GM23338 (cell line): ENCODE measurements at regions not wholly inside any gene's neighbourhood (a gene's known extent, or its start where the extent isn't known, plus 50 kb on each side); places are given as distances from the start of the nearest gene placed in this dataset.
A peak's percentile ranks its signal among the peaks of the same experiment; 100 is the strongest.

Experiments
- ATAC-seq: fragments of 200-7000 bp; cut with Tn5 transposase; 3 replicates; pipeline ENCODE4 v1.9.1; 2020
- DNase-seq: peaks from one replicate; pipeline ENCODE4 v3.0.0-alpha.2; 2015; ENCODE audit warnings: low spot score
- H2AFZ ChIP-seq: fragments of 200-600 bp; sonication (generic); 2 replicates; pipeline ENCODE4 v1.8.0; 2016; ENCODE audit warnings: antibody characterized with exemption, mild to moderate bottlenecking, moderate library complexity
- H3F3A ChIP-seq: fragments of 200-600 bp; sonication (generic); replicated peaks from 2 replicates; pipeline ENCODE4 v1.8.0; 2017; ENCODE audit warnings: antibody characterized with exemption, mixed run types, low read depth
- H3K27ac ChIP-seq: fragments of 200-600 bp; sonication (generic); 2 replicates; pipeline ENCODE4 v1.6.1; 2016; ENCODE audit warnings: low read depth
- H3K27me3 ChIP-seq: fragments of 200-600 bp; sonication (generic); 2 replicates; pipeline ENCODE4 v1.8.0; 2016; ENCODE audit warnings: mild to moderate bottlenecking, mixed run types, moderate library complexity; ENCODE audit not compliant: insufficient read depth
- H3K36me3 ChIP-seq: fragments of 200-600 bp; sonication (generic); 2 replicates; pipeline ENCODE4 v1.8.0; 2016; ENCODE audit warnings: mild to moderate bottlenecking; ENCODE audit not compliant: insufficient read depth
- H3K4me1 ChIP-seq: fragments of 200-600 bp; sonication (generic); 2 replicates; pipeline ENCODE4 v1.8.0; 2016; ENCODE audit warnings: mild to moderate bottlenecking, moderate library complexity; ENCODE audit not compliant: insufficient read depth
- H3K4me2 ChIP-seq: fragments of 200-600 bp; sonication (generic); 2 replicates; pipeline ENCODE4 v1.7.1; 2017; ENCODE audit warnings: mixed run types
- H3K4me3 ChIP-seq: fragments of 200-600 bp; sonication (generic); 2 replicates; pipeline ENCODE4 v1.6.1; 2016; ENCODE audit warnings: mixed run types
- H3K79me2 ChIP-seq: fragments of 200-600 bp; sonication (generic); replicated peaks from 2 replicates; pipeline ENCODE4 v1.8.0; 2017; ENCODE audit warnings: mild to moderate bottlenecking; ENCODE audit not compliant: insufficient read depth
- H3K9me2 ChIP-seq: fragments of 200-600 bp; sonication (generic); 2 replicates; pipeline ENCODE4 v1.8.0; 2017; ENCODE audit not compliant: insufficient read depth
- H4K20me1 ChIP-seq: fragments of 200-600 bp; sonication (generic); replicated peaks from 2 replicates; pipeline ENCODE4 v1.8.0; 2017; ENCODE audit warnings: mild to moderate bottlenecking; ENCODE audit not compliant: insufficient read depth
- H3K27ac Mint-ChIP-seq: 2 replicates; pipeline ENCODE4 v1.8.0; 2020; ENCODE audit warnings: inconsistent platforms, mild to moderate bottlenecking, moderate library complexity, mixed read lengths
- H3K27me3 Mint-ChIP-seq: 3 replicates; pipeline ENCODE4 v1.8.0; 2022; ENCODE audit warnings: low read depth, mild to moderate bottlenecking, moderate library complexity, mixed read lengths, inconsistent platforms; ENCODE audit not compliant: insufficient read depth, poor library complexity
- H3K36me3 Mint-ChIP-seq: 3 replicates; pipeline ENCODE4 v1.8.0; 2021; ENCODE audit warnings: low read depth, mild to moderate bottlenecking, inconsistent platforms, moderate library complexity, mixed read lengths
- H3K4me1 Mint-ChIP-seq: 3 replicates; pipeline ENCODE4 v1.8.0; 2020; ENCODE audit warnings: mild to moderate bottlenecking, inconsistent platforms, mixed read lengths
- H3K4me3 Mint-ChIP-seq: 3 replicates; pipeline ENCODE4 v1.8.0; 2021; ENCODE audit warnings: moderate library complexity, mild to moderate bottlenecking, inconsistent platforms, mixed read lengths
- H3K9me3 Mint-ChIP-seq: 3 replicates; pipeline ENCODE4 v1.8.0; 2020; ENCODE audit warnings: moderate library complexity, mild to moderate bottlenecking, inconsistent platforms, mixed read lengths
- CREB1 ChIP-seq: fragments of 250-450 bp; sonication (Bioruptor Pico); IDR thresholded peaks from 2 replicates; pipeline ENCODE4 v1.5.0; 2020; ENCODE audit warnings: low read depth, mild to moderate bottlenecking, moderate library complexity
- CTCF ChIP-seq, 2 experiments: fragments of 200-600 bp in 1 of 2; sonication (generic) in 1 of 2; conservative IDR thresholded peaks; 2 replicates each; pipeline versions ENCODE4 v1.5.1 to v1.6.1; 2016 to 2017; ENCODE audit warnings: antibody characterized with exemption in 2 of 2, low read depth in 2 of 2, mild to moderate bottlenecking in 2 of 2, moderate library complexity in 1 of 2
- ETS1 ChIP-seq: IDR thresholded peaks from 2 replicates; pipeline ENCODE4 v1.6.1; 2016; ENCODE audit warnings: antibody characterized with exemption
- EZH2 ChIP-seq: fragments of 200-600 bp; sonication (generic); IDR thresholded peaks from one replicate; pipeline ENCODE4 v1.8.0; 2017; ENCODE audit warnings: antibody characterized with exemption, mild to moderate bottlenecking, low read depth; ENCODE audit not compliant: unreplicated experiment
- EZH2phosphoT487 ChIP-seq: fragments of 200-600 bp; sonication (generic); IDR thresholded peaks from one replicate; pipeline ENCODE4 v1.8.1; 2018; ENCODE audit warnings: antibody characterized with exemption; ENCODE audit not compliant: unreplicated experiment
- JUNB ChIP-seq: IDR thresholded peaks from one replicate; pipeline ENCODE4 v1.6.1; 2016; ENCODE audit warnings: antibody characterized with exemption; ENCODE audit not compliant: unreplicated experiment
- NANOG ChIP-seq: IDR thresholded peaks from 2 replicates; pipeline ENCODE4 v1.6.1; 2016; ENCODE audit warnings: antibody characterized with exemption, borderline replicate concordance
- POLR2AphosphoS5 ChIP-seq: IDR thresholded peaks from 2 replicates; pipeline ENCODE4 v1.6.1; 2016; ENCODE audit warnings: antibody characterized with exemption, low read depth
- REST ChIP-seq: IDR thresholded peaks from one replicate; pipeline ENCODE4 v1.6.1; 2018; ENCODE audit warnings: antibody characterized with exemption; ENCODE audit not compliant: unreplicated experiment
- STAT1 ChIP-seq: IDR thresholded peaks from one replicate; pipeline ENCODE4 v1.6.1; 2016; ENCODE audit warnings: antibody characterized with exemption; ENCODE audit not compliant: unreplicated experiment
- ZNF114 ChIP-seq: fragments of 250-450 bp; sonication (Bioruptor Pico); IDR thresholded peaks from 2 replicates; pipeline ENCODE4 v1.5.0; 2020; ENCODE audit warnings: mild to moderate bottlenecking, moderate library complexity
- ZNF331 ChIP-seq: fragments of 250-450 bp; sonication (Bioruptor Pico); IDR thresholded peaks from 2 replicates; pipeline ENCODE4 v1.5.0; 2020; ENCODE audit warnings: low read depth, mild to moderate bottlenecking, moderate library complexity
- ZNF462 ChIP-seq: fragments of 250-450 bp; sonication (Bioruptor Pico); IDR thresholded peaks from 2 replicates; pipeline ENCODE4 v1.5.0; 2020; ENCODE audit warnings: mild to moderate bottlenecking, moderate library complexity

- Mint-ChIP-seq H3K27ac (no peak overlapping the region), H3K36me3 (no peaks in the 10 kb centered on the region), H3K4me3 (no peak overlapping the region), H3K9me3 (no peaks in the 10 kb centered on the region), H3K27me3 (peaks cover 6% of the 10 kb centered on the region), H3K4me1 (peaks cover 19% of the 10 kb centered on the region)
- Histone ChIP-seq H3K79me2 (no peaks in the 10 kb centered on the region), H2AFZ (peak overlapping the region; percentile 92; the same call in 1 of the 2 replicates), H4K20me1 (no peaks in the 10 kb centered on the region), H3K27me3 (no peaks in the 10 kb centered on the region), H3K36me3 (no peaks in the 10 kb centered on the region), H3K9me2 (no peaks in the 10 kb centered on the region), H3K4me1 (peaks cover 10% of the 10 kb centered on the region), H3F3A (no peaks in the 10 kb centered on the region), H3K4me2 (no peak overlapping the region), H3K27ac (no peak overlapping the region), H3K4me3 (no peak overlapping the region)
- TF ChIP-seq ETS1: no peak
- no peak for TF ChIP-seq STAT1
- no peak for TF ChIP-seq NANOG
- no peak for TF ChIP-seq ZNF114 (CRISPR knock-in tag)
- TF ChIP-seq ZNF331 (CRISPR knock-in tag): no peak
- no peak for TF ChIP-seq EZH2phosphoT487
- no peak for TF ChIP-seq POLR2AphosphoS5
- no peak for TF ChIP-seq ZNF462 (CRISPR knock-in tag)
- no peak for TF ChIP-seq CTCF (conservative IDR thresholded peaks at IDR 0.05; ENCODE audit: low read depth in 2 of 2)
- no peak for TF ChIP-seq CREB1 (CRISPR knock-in tag)
- no peak for TF ChIP-seq JUNB
- TF ChIP-seq REST: no peak
- no peak for TF ChIP-seq EZH2
- DNase-seq: peak; percentile 40
- peak; percentile 73 for ATAC-seq
Measured at GRCh38 chr17:77002103-77003045, 134.2 kb downstream of the MGAT5B start.
